ENCODE measurements at regions not wholly inside any gene's neighbourhood (a gene's known extent, or its start where the extent isn't known, plus 50 kb on each side); places are given as distances from the start of the nearest gene placed in this dataset.
A peak's percentile ranks its signal among the peaks of the same experiment; 100 is the strongest.
"Not testable (repeated sequence)": the region's sequence is repeated elsewhere in the genome, so short reads cannot be mapped to it uniquely, and the experiment has no call there.

- no peak overlapping the region for H3K4me3 ChIP-seq (ENCODE audit: low read depth, low read length)
- no peak for TF ChIP-seq CTCF (IDR thresholded peaks at IDR 0.05; ENCODE audit: insufficient read depth, low read length, missing control alignments)
- POLR2A ChIA-PET, result no interaction called here
- CTCF ChIA-PET, result interaction anchor here (1.1 kb wide), 1 partner anchor 25 kb away, joined by 3 read pairs; no protein-coding TSS in a partner anchor
- peak; percentile 19 for DNase-seq (ENCODE audit: low read depth, low spot score)
These were observed 165.2 kb upstream of the MYRIP start for GRCh38 chr3:39644176-39644575.

- DNase-seq (ENCODE audit: low read depth, low spot score); H3K4me3 ChIP-seq (ENCODE audit: low read depth, low read length); POLR2A ChIA-PET; CTCF ChIA-PET: not testable (repeated sequence)
These were observed 158.2 kb upstream of the MYRIP start for GRCh38 chr3:39651256-39651655.

GRCh38 chr3:39651993-39652739 lies 157.2 kb upstream of the MYRIP start:
- CTCF ChIA-PET, result no interaction called here
- no peak for TF ChIP-seq CTCF (IDR thresholded peaks at IDR 0.05; ENCODE audit: insufficient read depth, low read length, missing control alignments)
- POLR2A ChIA-PET, result no interaction called here
- DNase-seq (ENCODE audit: low read depth, low spot score), result no peak
- H3K4me3 ChIP-seq (ENCODE audit: low read depth, low read length), result no peak overlapping the region

- CTCF ChIA-PET; POLR2A ChIA-PET; H3K4me3 ChIP-seq (ENCODE audit: low read depth, low read length); DNase-seq (ENCODE audit: low read depth, low spot score): not testable (repeated sequence)
These were observed 153.7 kb upstream of the MYRIP start for GRCh38 chr3:39655718-39656117.

GRCh38 chr3:39657075-39657474 lies 152.3 kb upstream of the MYRIP start:
- POLR2A ChIA-PET, result no interaction called here

GRCh38 chr3:39657775-39658174 lies 151.6 kb upstream of the MYRIP start:
- no peak overlapping the region for H3K4me3 ChIP-seq (ENCODE audit: low read depth, low read length)
- no peak for TF ChIP-seq CTCF (IDR thresholded peaks at IDR 0.05; ENCODE audit: insufficient read depth, low read length, missing control alignments)
- DNase-seq (ENCODE audit: low read depth, low spot score), result no peak
- ChIA-PET CTCF (no interaction called here), POLR2A (no interaction called here)

More at GRCh38 chr3:39657075-39657474, 152.3 kb upstream of the MYRIP start:
- CTCF ChIA-PET, result no interaction called here
- DNase-seq (ENCODE audit: low read depth, low spot score), result no peak
- no peak overlapping the region for H3K4me3 ChIP-seq (ENCODE audit: low read depth, low read length)
- TF ChIP-seq CTCF (IDR thresholded peaks at IDR 0.05; ENCODE audit: insufficient read depth, low read length, missing control alignments), result no peak

GRCh38 chr3:39664931-39665330 lies 144.5 kb upstream of the MYRIP start:
- no peak for DNase-seq (ENCODE audit: low read depth, low spot score)
- no peak overlapping the region for H3K4me3 ChIP-seq (ENCODE audit: low read depth, low read length)
- POLR2A ChIA-PET, result no interaction called here
- CTCF ChIA-PET, result interaction anchor here (0.7 to 1.4 kb wide), 4 partner anchors 11 to 642 kb away, joined by 3 to 4 read pairs (median 3); no protein-coding TSS in a partner anchor
- TF ChIP-seq CTCF (IDR thresholded peaks at IDR 0.05; ENCODE audit: insufficient read depth, low read length, missing control alignments), result no peak

All from AG04449 (cell line).